ENCODE measurements at regions not wholly inside any gene's neighbourhood (a gene's known extent, or its start where the extent isn't known, plus 50 kb on each side); places are given as distances from the start of the nearest gene placed in this dataset.

DNA sequence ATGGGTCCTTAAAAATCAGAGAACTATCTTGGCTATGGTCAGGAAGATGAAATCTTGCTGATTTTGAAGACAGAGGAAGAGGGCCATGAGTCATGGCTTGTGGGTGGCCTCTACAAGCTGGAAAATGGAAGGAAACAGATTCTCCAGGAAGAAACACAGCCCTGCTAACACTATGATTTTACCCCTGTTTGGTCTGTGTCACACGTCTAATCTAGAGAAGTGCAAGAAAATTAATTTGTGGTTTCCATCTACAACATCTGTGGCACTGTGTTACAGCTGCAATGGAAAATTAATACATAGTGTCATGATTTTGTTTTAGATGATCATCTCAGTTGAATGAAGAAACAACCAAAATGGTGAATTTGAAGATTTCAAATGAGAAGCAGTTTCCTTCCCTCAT lies 288.7 kb upstream of the NRIP1 start:
- no peaks in the 10 kb centered on the region for H3K4me1 Mint-ChIP-seq (ENCODE audit: unreplicated experiment)
- H3K9me3 Mint-ChIP-seq (ENCODE audit: unreplicated experiment), result no peaks in the 10 kb centered on the region
- no peak overlapping the region for H3K27ac Mint-ChIP-seq (ENCODE audit: unreplicated experiment)
- no peaks in the 10 kb centered on the region for H3K36me3 Mint-ChIP-seq (ENCODE audit: unreplicated experiment)
- no peak for DNase-seq (ENCODE audit: extremely low spot score, unreplicated experiment)
- peaks cover 3% of the 10 kb centered on the region for H3K27me3 Mint-ChIP-seq (ENCODE audit: unreplicated experiment)
- no peak overlapping the region for H3K4me3 Mint-ChIP-seq (ENCODE audit: unreplicated experiment)
- TF ChIP-seq, protein P1, sequence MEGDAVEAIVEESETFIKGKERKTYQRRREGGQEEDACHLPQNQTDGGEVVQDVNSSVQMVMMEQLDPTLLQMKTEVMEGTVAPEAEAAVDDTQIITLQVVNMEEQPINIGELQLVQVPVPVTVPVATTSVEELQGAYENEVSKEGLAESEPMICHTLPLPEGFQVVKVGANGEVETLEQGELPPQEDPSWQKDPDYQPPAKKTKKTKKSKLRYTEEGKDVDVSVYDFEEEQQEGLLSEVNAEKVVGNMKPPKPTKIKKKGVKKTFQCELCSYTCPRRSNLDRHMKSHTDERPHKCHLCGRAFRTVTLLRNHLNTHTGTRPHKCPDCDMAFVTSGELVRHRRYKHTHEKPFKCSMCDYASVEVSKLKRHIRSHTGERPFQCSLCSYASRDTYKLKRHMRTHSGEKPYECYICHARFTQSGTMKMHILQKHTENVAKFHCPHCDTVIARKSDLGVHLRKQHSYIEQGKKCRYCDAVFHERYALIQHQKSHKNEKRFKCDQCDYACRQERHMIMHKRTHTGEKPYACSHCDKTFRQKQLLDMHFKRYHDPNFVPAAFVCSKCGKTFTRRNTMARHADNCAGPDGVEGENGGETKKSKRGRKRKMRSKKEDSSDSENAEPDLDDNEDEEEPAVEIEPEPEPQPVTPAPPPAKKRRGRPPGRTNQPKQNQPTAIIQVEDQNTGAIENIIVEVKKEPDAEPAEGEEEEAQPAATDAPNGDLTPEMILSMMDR (IDR thresholded peaks at IDR 0.05), result no peak

DNA sequence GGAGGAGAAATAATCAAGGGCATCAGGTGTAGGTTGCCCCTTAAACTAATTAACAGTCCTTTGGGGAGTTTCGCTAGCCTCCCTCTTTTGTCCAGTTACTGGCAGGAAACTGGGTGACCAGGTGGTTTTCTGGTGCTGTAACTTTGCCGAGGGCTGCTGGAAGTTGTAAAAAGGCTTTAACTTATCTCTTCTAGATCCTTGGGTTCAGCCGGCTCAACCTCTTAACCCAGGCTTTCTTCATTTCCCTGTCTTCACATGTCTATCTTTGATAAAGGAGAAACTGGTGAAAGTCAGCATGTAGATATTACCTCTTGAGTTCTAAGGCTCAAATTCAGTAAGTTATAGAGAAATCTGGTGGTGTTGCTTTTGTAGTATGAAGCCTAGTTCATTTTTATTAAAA lies 289.7 kb upstream of the NRIP1 start:
- DNase-seq (ENCODE audit: extremely low spot score, unreplicated experiment), result no peak
- H3K27me3 Mint-ChIP-seq (ENCODE audit: unreplicated experiment), result no peaks in the 10 kb centered on the region
- H3K36me3 Mint-ChIP-seq (ENCODE audit: unreplicated experiment), result no peaks in the 10 kb centered on the region
- H3K27ac Mint-ChIP-seq (ENCODE audit: unreplicated experiment), result no peak overlapping the region
- TF ChIP-seq, protein P1 (IDR thresholded peaks at IDR 0.05), result no peak
- H3K4me1 Mint-ChIP-seq (ENCODE audit: unreplicated experiment), result no peaks in the 10 kb centered on the region
- H3K9me3 Mint-ChIP-seq (ENCODE audit: unreplicated experiment), result no peaks in the 10 kb centered on the region
- H3K4me3 Mint-ChIP-seq (ENCODE audit: unreplicated experiment), result no peak overlapping the region

DNA sequence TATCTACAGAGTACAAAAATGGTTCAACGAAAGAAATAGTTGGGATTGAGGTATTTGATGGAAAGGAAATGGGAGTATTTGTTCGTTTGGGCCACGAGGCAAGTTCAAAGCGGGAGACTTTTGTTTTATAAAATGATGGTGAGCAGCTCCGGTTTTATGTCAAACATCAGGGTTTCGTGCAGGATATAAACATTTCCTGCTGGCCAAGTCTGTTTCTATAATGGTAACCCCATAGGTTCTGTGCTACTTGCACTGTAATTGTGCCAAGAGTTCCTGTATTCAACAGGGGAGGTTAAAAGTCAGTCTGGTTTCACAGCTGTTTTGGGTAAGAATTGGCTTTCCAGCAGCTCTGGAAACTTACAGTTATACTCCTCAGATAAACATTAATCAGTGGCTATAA lies 290.3 kb upstream of the NRIP1 start:
- DNase-seq (ENCODE audit: extremely low spot score, unreplicated experiment), result no peak
- Mint-ChIP-seq H3K4me1 (ENCODE audit: unreplicated experiment) (no peaks in the 10 kb centered on the region), H3K4me3 (ENCODE audit: unreplicated experiment) (no peak overlapping the region), H3K9me3 (ENCODE audit: unreplicated experiment) (no peaks in the 10 kb centered on the region), H3K27me3 (ENCODE audit: unreplicated experiment) (no peaks in the 10 kb centered on the region), H3K36me3 (ENCODE audit: unreplicated experiment) (no peaks in the 10 kb centered on the region), H3K27ac (ENCODE audit: unreplicated experiment) (no peak overlapping the region)
- TF ChIP-seq, protein P1 (IDR thresholded peaks at IDR 0.05), result no peak

DNA sequence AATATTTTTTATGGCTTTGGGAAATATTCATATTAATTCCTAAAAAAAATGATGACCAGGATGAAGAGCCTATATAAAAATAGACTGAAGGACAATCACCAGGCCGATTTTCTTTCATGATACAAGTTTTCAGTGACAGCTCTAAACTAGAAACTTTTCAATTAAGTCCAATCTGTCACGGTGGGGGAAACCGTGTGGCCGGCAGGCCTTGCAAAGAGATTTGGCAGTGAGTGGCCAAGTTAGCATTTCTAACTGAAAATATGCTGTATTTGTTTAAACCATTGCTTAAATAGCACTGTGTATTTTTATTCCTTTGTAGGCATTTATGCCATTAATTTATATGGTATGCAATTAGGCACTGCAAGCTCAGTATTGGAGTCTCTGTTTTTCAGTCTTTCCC lies 294.5 kb upstream of the NRIP1 start:
- H3K36me3 Mint-ChIP-seq (ENCODE audit: unreplicated experiment), result no peaks in the 10 kb centered on the region

DNA sequence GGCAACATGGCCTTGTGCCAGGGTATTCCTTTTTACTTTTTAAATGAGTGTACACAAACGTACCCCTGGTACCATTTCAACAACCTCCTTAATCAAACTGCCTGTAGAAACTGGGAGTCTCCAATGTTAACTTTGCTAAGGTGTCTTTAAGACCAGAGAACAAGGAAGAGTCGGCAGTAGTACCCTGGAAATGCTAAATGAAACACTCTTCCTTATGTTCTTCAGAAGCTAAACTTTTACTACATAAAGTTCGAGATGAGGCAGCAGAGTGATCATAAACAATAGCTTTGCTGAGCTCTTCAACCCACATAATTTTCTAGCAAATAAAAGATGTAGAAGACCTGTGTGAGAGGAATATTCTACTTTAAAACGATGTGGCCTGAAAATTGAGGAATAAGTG lies 297.7 kb upstream of the NRIP1 start:
- Mint-ChIP-seq H3K27me3 (ENCODE audit: unreplicated experiment) (no peaks in the 10 kb centered on the region), H3K9me3 (ENCODE audit: unreplicated experiment) (no peaks in the 10 kb centered on the region), H3K4me3 (ENCODE audit: unreplicated experiment) (no peak overlapping the region), H3K27ac (ENCODE audit: unreplicated experiment) (no peak overlapping the region), H3K36me3 (ENCODE audit: unreplicated experiment) (no peaks in the 10 kb centered on the region), H3K4me1 (ENCODE audit: unreplicated experiment) (peaks cover 4% of the 10 kb centered on the region)
- no peak for DNase-seq (ENCODE audit: extremely low spot score, unreplicated experiment)
- TF ChIP-seq, protein P1 (IDR thresholded peaks at IDR 0.05), result no peak

More for the DNA sequence above, 294.5 kb upstream of the NRIP1 start:
- TF ChIP-seq, protein P1 (IDR thresholded peaks at IDR 0.05), result no peak
- H3K4me3 Mint-ChIP-seq (ENCODE audit: unreplicated experiment), result no peak overlapping the region
- H3K27ac Mint-ChIP-seq (ENCODE audit: unreplicated experiment), result no peak overlapping the region
- H3K9me3 Mint-ChIP-seq (ENCODE audit: unreplicated experiment), result no peaks in the 10 kb centered on the region
- DNase-seq (ENCODE audit: extremely low spot score, unreplicated experiment), result no peak
- peaks cover 4% of the 10 kb centered on the region for H3K4me1 Mint-ChIP-seq (ENCODE audit: unreplicated experiment)
- H3K27me3 Mint-ChIP-seq (ENCODE audit: unreplicated experiment), result no peaks in the 10 kb centered on the region
